SHP77 (cell line): ENCODE measurements at regions not wholly inside any gene's neighbourhood (a gene's known extent, or its start where the extent isn't known, plus 50 kb on each side); places are given as distances from the start of the nearest gene placed in this dataset.
A peak's percentile ranks its signal among the peaks of the same experiment; 100 is the strongest.

ENCODE experiments used
- DNase-seq, 2 experiments: peaks; one replicate each; lab custom pipeline; 2025; lab: John Stamatoyannopoulos, UW

- peak in 1 of 2 experiments; percentile 0 for DNase-seq
Observed at GRCh38 chrX:67780694-67781109, 236.9 kb downstream of the AR start.

- no peak for DNase-seq
Observed at GRCh38 chrX:67781132-67781531, 237.3 kb downstream of the AR start.

GRCh38 chrX:67784712-67785111, 240.9 kb downstream of the AR start:
- no peak for DNase-seq

GRCh38 chrX:67787196-67787595, 243.4 kb downstream of the AR start:
- DNase-seq: no peak

GRCh38 chrX:67789536-67789935, 245.7 kb downstream of the AR start:
- no peak for DNase-seq
